HCT116 (cell line): ENCODE measurements at regions not wholly inside any gene's neighbourhood (a gene's known extent, or its start where the extent isn't known, plus 50 kb on each side); places are given as distances from the start of the nearest gene placed in this dataset.

ENCODE experiments used
- ATAC-seq: fragments of 200-7000 bp; cut with Tn5 transposase; 2 replicates; pipeline ENCODE4 v1.9.1; 2020; ENCODE audit warnings: mild to moderate bottlenecking, moderate library complexity
- BruUV-seq: library from RNA; stranded (reverse); fragments of 400-500 nt; replicated peaks from 2 replicates; lab custom pipeline; 2021; lab: Mats Ljungman, UMichigan
- CTCF ChIA-PET: fragments of 300-600 bp; sonication (Branson Sonifier 250); formaldehyde crosslinking; loops from one replicate; lab custom pipeline; 2021; ENCODE audit warnings: antibody characterized with exemption; lab: Charles Lee
- POLR2A ChIA-PET: fragments of 300-600, 350-600 bp; sonication (Branson Sonifier 250); formaldehyde crosslinking; loops from one replicate; lab custom pipeline; 2021; ENCODE audit warnings: antibody characterized with exemption; lab: Charles Lee
- RAD21 ChIA-PET, 2 experiments: fragments of 300-600 bp; sonication (Branson Sonifier 250); formaldehyde crosslinking; loops; one replicate each; lab custom pipeline; 2023; ENCODE audit warnings: low total read pairs in 2 of 2; ENCODE audit not compliant: uncharacterized antibody in 2 of 2, unreplicated experiment in 2 of 2, low non-redundant PET in 1 of 2; lab: Charles Lee
- DNase-seq: peaks from one replicate; pipeline ENCODE4 v3.0.0-alpha.2; 2010; ENCODE audit warnings: low read depth, low spot score
- H2AFZ ChIP-seq: fragments of 200-600 bp; shearing (Covaris generic), sonication (generic); 2 replicates; pipeline ENCODE4 v1.6.1; 2017; ENCODE audit warnings: low read depth, mixed run types, mixed read lengths, antibody characterized with exemption, low read length; ENCODE audit not compliant: poor library complexity, severe bottlenecking
- H3K27ac ChIP-seq: 2 replicates; pipeline ENCODE4 v1.5.1; 2012; ENCODE audit warnings: low read depth, low read length
- H3K27me3 ChIP-seq: fragments of 200-600 bp; sonication (generic); 2 replicates; pipeline ENCODE4 v1.6.1; 2016; ENCODE audit warnings: mixed run types, low read length, mixed read lengths; ENCODE audit not compliant: insufficient read depth
- H3K36me3 ChIP-seq, 2 experiments: fragments of 200-500 bp in 1 of 2; fragments of 200-600 bp in 1 of 2; sonication (Bioruptor generic) in 1 of 2; sonication (generic) in 1 of 2; 2 replicates each; pipeline versions ENCODE4 v1.5.1 to v1.6.1; 2014 to 2016; ENCODE audit warnings: low read length in 2 of 2, inconsistent platforms in 1 of 2, mixed read lengths in 1 of 2, mixed run types in 1 of 2; ENCODE audit not compliant: insufficient read depth in 2 of 2, control insufficient read depth in 1 of 2
- H3K4me1 ChIP-seq, 2 experiments: fragments of 200-600 bp in 1 of 2; sonication (generic) in 1 of 2; 2 replicates each; pipeline versions ENCODE4 v1.5.1 to v1.6.1; 2012 to 2017; ENCODE audit warnings: low read length in 2 of 2, inconsistent platforms in 1 of 2, mild to moderate bottlenecking in 1 of 2, mixed read lengths in 1 of 2, mixed run types in 1 of 2, moderate library complexity in 1 of 2; ENCODE audit not compliant: insufficient read depth in 2 of 2, control insufficient read depth in 1 of 2
- H3K4me2 ChIP-seq: fragments of 200-600 bp; sonication (generic); 2 replicates; pipeline ENCODE4 v1.6.1; 2017; ENCODE audit warnings: mixed run types, low read length, mixed read lengths
- H3K4me3 ChIP-seq, 2 experiments: fragments of 200-600 bp in 1 of 2; sonication (generic) in 1 of 2; replicated peaks in 1 of 2; 2 replicates each; pipeline ENCODE4 v1.5.1; 2011 to 2016; ENCODE audit warnings: low read length in 2 of 2, control low read depth in 1 of 2, low read depth in 1 of 2, mild to moderate bottlenecking in 1 of 2, mixed read lengths in 1 of 2, mixed run types in 1 of 2
- H3K79me2 ChIP-seq: fragments of 200-600 bp; sonication (generic); 2 replicates; pipeline ENCODE4 v1.6.1; 2017; ENCODE audit warnings: mild to moderate bottlenecking, mixed run types, low read length, moderate library complexity, mixed read lengths; ENCODE audit not compliant: insufficient read depth
- H3K9ac ChIP-seq: fragments of 200-600 bp; sonication (generic); 2 replicates; pipeline ENCODE4 v1.6.1; 2016; ENCODE audit warnings: low read length, mixed read lengths
- H3K9me2 ChIP-seq: fragments of 200-600 bp; sonication (generic), shearing (Covaris generic); 2 replicates; pipeline ENCODE4 v1.6.1; 2017; ENCODE audit warnings: mixed run types, mild to moderate bottlenecking, moderate library complexity; ENCODE audit not compliant: insufficient read depth
- H3K9me3 ChIP-seq, 2 experiments: fragments of 200-500 bp in 1 of 2; fragments of 200-600 bp in 1 of 2; sonication (Bioruptor generic) in 1 of 2; sonication (generic) in 1 of 2; 2 replicates each; pipeline ENCODE4 v1.6.1; 2014 to 2017; ENCODE audit warnings: low read length in 2 of 2, mixed read lengths in 2 of 2, inconsistent platforms in 1 of 2, low read depth in 1 of 2, mild to moderate bottlenecking in 1 of 2, mixed run types in 1 of 2, moderate library complexity in 1 of 2; ENCODE audit not compliant: control insufficient read depth in 1 of 2, insufficient read depth in 1 of 2
- H4K20me1 ChIP-seq: fragments of 200-600 bp; sonication (generic), shearing (Covaris generic); 2 replicates; pipeline ENCODE4 v1.6.1; 2017; ENCODE audit warnings: mixed run types, mild to moderate bottlenecking, moderate library complexity; ENCODE audit not compliant: insufficient read depth
- CBX3 ChIP-seq: IDR thresholded peaks from 2 replicates; pipeline ENCODE4 v1.6.1; 2012; ENCODE audit warnings: low read depth
- CTCF ChIP-seq, 3 experiments: fragments of 200-600 bp in 1 of 3; sonication (generic) in 1 of 3; IDR thresholded peaks in 2 of 3; conservative IDR thresholded peaks in 1 of 3; 2 replicates each; pipeline ENCODE4 v1.5.1; 2012 to 2017; ENCODE audit warnings: low read depth in 2 of 3, low read length in 2 of 3, antibody characterized with exemption in 1 of 3, borderline replicate concordance in 1 of 3, control low read depth in 1 of 3, mild to moderate bottlenecking in 1 of 3, mixed read lengths in 1 of 3, mixed run types in 1 of 3, moderate library complexity in 1 of 3; ENCODE audit not compliant: insufficient read depth in 1 of 3
- ELF1 ChIP-seq: IDR thresholded peaks from 2 replicates; pipeline ENCODE4 v1.6.1; 2012; ENCODE audit warnings: low read depth, borderline replicate concordance
- EZH2 ChIP-seq: fragments of 200-600 bp; sonication (generic); IDR thresholded peaks from 2 replicates; pipeline ENCODE4 v1.6.1; 2017; ENCODE audit warnings: antibody characterized with exemption, mixed run types
- JUND ChIP-seq: IDR thresholded peaks from 2 replicates; pipeline ENCODE4 v1.6.1; 2012
- MAX ChIP-seq: IDR thresholded peaks from 2 replicates; pipeline ENCODE4 v1.6.1; 2012
- SP1 ChIP-seq: IDR thresholded peaks from 2 replicates; pipeline ENCODE4 v1.6.1; 2012; ENCODE audit warnings: low read depth
- TCF7L2 ChIP-seq: IDR thresholded peaks from 2 replicates; pipeline ENCODE4 v1.7.0; 2011; ENCODE audit warnings: borderline replicate concordance, inconsistent platforms; ENCODE audit not compliant: insufficient read depth, insufficient read length; ENCODE audit errors: extremely low read depth
- YY1 ChIP-seq: IDR thresholded peaks from 2 replicates; pipeline ENCODE4 v1.6.1; 2011; ENCODE audit warnings: low read length, low read depth, moderate library complexity, mild to moderate bottlenecking; ENCODE audit not compliant: insufficient replicate concordance; ENCODE audit errors: extremely low read depth
- ZFX ChIP-seq: fragments of 450-650 bp; IDR thresholded peaks from 2 replicates; pipeline ENCODE4 v1.6.1; 2017
- intact Hi-C: fragments of 100-400 bp; cut with micrococcal nuclease; formaldehyde crosslinking; loops from 2 replicates; pipeline ENCODE4 v1.10.0; 2022

- peak; percentile 70 to 84 (median 71) for TF ChIP-seq CTCF (IDR thresholded peaks at IDR 0.05 in 2 of 3, conservative IDR thresholded peaks at IDR 0.05 in 1 of 3; ENCODE audit: borderline replicate concordance in 1 of 3, insufficient read depth in 1 of 3, low read depth in 2 of 3, low read length in 2 of 3)
- no peak for TF ChIP-seq EZH2
- TF ChIP-seq, all 23 proteins: peak for 3
These were observed 70.4 kb upstream of the ITPRID1 start (continued) for GRCh38 chr7:31443457-31443856.

GRCh38 chr7:31444196-31444595 is 69.7 kb upstream of the ITPRID1 start:
- no TSS peak for BruUV-seq
- Histone ChIP-seq H3K27me3 (peaks cover 21% of the 10 kb centered on the region; the same call in 1 of the 2 replicates), H3K79me2 (no peaks in the 10 kb centered on the region), H3K36me3 (no peaks in the 10 kb centered on the region), H3K9ac (no peak overlapping the region), H3K27ac (no peak overlapping the region), H3K9me3 (no peaks in the 10 kb centered on the region), H2AFZ (no peak overlapping the region), H3K4me1 (no peaks in the 10 kb centered on the region), H3K4me2 (no peak overlapping the region), H3K9me2 (no peaks in the 10 kb centered on the region), H3K4me3 (no peak overlapping the region), H4K20me1 (no peaks in the 10 kb centered on the region)
- ATAC-seq = no peak
- intact Hi-C loops = no loop called here
- RAD21 ChIA-PET = no interaction called here
- TF ChIP-seq SP1 = no peak
- TF ChIP-seq ELF1 = no peak
- TF ChIP-seq EZH2 = no peak
- no peak for TF ChIP-seq TCF7L2
- no peak for TF ChIP-seq JUND
- no peak for TF ChIP-seq ZFX
- TF ChIP-seq YY1 = no peak
- no peak for TF ChIP-seq CBX3
- no peak for TF ChIP-seq MAX
- CTCF ChIA-PET = interaction anchor here (0.6 to 1.9 kb wide), 10 partner anchors 13 to 309 kb away, joined by 3 to 19 read pairs (median 9); no protein-coding TSS in a partner anchor
- DNase-seq = no peak
- POLR2A ChIA-PET = no interaction called here
